GM12872 (cell line): ENCODE measurements at regions not wholly inside any gene's neighbourhood (a gene's known extent, or its start where the extent isn't known, plus 50 kb on each side); places are given as distances from the start of the nearest gene placed in this dataset.

Source experiments
- TF ChIP-seq, protein P1 (sequence below): IDR thresholded peaks from 3 replicates; pipeline ENCODE4 v1.5.1; 2011; ENCODE audit warnings: low read depth, mild to moderate bottlenecking, low read length, moderate library complexity; ENCODE audit not compliant: insufficient read depth

- TF ChIP-seq, protein P1, sequence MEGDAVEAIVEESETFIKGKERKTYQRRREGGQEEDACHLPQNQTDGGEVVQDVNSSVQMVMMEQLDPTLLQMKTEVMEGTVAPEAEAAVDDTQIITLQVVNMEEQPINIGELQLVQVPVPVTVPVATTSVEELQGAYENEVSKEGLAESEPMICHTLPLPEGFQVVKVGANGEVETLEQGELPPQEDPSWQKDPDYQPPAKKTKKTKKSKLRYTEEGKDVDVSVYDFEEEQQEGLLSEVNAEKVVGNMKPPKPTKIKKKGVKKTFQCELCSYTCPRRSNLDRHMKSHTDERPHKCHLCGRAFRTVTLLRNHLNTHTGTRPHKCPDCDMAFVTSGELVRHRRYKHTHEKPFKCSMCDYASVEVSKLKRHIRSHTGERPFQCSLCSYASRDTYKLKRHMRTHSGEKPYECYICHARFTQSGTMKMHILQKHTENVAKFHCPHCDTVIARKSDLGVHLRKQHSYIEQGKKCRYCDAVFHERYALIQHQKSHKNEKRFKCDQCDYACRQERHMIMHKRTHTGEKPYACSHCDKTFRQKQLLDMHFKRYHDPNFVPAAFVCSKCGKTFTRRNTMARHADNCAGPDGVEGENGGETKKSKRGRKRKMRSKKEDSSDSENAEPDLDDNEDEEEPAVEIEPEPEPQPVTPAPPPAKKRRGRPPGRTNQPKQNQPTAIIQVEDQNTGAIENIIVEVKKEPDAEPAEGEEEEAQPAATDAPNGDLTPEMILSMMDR: no peak
Observed at GRCh38 chr2:205864491-205864890, 182.2 kb downstream of the NRP2 start.

GRCh38 chr2:205860885-205861284 lies 178.6 kb downstream of the NRP2 start:
- TF ChIP-seq, protein P1: no peak

DNA sequence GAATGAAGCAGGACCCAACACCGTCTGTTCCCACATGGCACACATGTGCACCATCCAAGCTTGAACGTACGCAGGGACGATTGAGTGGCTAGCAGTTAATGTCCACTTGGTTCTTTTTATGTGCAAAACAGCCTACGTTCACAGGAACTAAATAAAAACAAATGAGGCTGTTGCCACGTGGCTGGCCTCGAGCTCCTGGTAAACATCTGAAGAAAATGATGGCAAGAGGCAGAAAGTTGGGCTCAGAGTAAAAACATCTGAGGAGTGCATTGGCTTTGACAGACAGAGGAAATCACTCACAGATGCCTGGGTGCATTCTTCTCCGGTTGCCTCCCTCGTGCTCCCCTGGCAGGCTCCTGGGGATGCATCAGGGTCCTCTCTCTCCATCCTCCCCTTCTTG lies 177.9 kb downstream of the NRP2 start:
- TF ChIP-seq, protein P1: no peak

DNA sequence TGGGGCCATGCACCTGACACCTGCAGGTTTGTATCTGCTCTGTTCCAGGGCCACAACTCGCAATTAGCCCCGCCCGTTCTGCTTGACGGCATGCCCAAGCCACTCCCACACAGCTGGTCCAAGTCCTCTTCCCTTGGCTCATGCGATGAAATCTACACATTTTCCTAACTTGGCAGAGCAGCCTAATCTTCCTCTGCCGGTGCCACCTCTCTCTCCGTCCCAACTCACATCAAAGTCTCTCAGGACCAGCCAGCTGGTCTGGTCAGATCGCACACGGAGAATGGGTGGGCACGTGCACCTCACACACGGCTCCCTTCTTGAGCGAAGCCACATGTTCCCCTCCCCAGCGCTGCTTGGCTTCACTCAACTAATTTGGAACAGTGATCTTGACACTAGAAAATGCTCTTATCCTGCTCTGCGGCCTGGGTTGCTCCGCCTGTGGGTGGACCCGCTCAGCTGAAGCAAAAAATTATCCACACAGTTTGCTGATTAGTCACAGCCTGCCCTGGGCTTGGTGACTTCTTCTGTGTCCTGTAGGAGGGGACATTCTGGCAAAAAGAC lies 176.7 kb downstream of the NRP2 start:
- TF ChIP-seq, protein P1: no peak

- TF ChIP-seq, protein P1: no peak
Observed at GRCh38 chr2:205858275-205858674, 176.0 kb downstream of the NRP2 start.

DNA sequence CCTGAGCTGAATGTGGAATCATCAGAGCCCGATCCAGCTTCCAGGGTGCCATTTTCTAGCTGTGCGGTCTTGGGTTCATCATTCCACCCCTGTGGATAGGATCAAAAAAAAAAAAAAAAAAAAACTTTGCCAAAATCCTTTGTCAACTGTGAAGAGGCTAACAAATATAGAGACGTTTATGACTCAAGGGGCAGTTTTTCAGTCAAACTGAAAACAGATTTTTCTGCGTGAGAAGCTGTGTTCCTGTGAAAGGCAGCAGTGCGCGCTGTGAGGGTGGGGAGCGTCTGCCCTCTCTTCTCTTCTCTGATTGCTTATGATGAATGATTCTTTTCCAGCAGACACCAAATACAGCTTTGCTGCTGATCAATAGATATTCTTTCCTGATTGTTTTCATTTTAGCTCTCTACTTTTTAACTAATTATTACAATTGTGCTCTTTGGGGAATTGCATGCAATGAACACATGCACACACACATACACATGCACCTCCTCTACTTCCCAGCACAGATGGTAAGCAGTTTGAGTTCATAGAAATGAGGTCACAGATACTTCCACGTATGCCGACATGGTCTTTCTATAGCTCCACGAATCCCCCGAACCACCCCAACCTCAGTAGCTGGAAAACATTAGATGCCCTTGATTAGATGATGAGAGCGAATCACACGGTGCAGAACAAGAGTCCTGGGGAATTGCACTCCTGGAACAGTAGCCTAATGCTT lies 175.4 kb downstream of the NRP2 start:
- TF ChIP-seq, protein P1: no peak

- TF ChIP-seq, protein P1: no peak
Observed at GRCh38 chr2:205852457-205852856, 170.2 kb downstream of the NRP2 start.
